ENCODE measurements at regions not wholly inside any gene's neighbourhood (a gene's known extent, or its start where the extent isn't known, plus 50 kb on each side); places are given as distances from the start of the nearest gene placed in this dataset.
"Not testable (repeated sequence)": the region's sequence is repeated elsewhere in the genome, so short reads cannot be mapped to it uniquely, and the experiment has no call there.

- TF ChIP-seq, protein P1, sequence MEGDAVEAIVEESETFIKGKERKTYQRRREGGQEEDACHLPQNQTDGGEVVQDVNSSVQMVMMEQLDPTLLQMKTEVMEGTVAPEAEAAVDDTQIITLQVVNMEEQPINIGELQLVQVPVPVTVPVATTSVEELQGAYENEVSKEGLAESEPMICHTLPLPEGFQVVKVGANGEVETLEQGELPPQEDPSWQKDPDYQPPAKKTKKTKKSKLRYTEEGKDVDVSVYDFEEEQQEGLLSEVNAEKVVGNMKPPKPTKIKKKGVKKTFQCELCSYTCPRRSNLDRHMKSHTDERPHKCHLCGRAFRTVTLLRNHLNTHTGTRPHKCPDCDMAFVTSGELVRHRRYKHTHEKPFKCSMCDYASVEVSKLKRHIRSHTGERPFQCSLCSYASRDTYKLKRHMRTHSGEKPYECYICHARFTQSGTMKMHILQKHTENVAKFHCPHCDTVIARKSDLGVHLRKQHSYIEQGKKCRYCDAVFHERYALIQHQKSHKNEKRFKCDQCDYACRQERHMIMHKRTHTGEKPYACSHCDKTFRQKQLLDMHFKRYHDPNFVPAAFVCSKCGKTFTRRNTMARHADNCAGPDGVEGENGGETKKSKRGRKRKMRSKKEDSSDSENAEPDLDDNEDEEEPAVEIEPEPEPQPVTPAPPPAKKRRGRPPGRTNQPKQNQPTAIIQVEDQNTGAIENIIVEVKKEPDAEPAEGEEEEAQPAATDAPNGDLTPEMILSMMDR (IDR thresholded peaks at IDR 0.05; ENCODE audit: insufficient read depth, low read depth, low read length): no peak
- no peak overlapping the region for H3K4me3 ChIP-seq (ENCODE audit: low read depth, low read length)
- DNase-seq (ENCODE audit: low read depth): no peak
These were observed 703.0 kb downstream of the JRKL start for GRCh38 chr11:97092823-97093222.

- not testable (repeated sequence) for DNase-seq (ENCODE audit: low read depth); H3K4me3 ChIP-seq (ENCODE audit: low read depth, low read length)
These were observed 712.4 kb downstream of the JRKL start for GRCh38 chr11:97102180-97102579.

DNA sequence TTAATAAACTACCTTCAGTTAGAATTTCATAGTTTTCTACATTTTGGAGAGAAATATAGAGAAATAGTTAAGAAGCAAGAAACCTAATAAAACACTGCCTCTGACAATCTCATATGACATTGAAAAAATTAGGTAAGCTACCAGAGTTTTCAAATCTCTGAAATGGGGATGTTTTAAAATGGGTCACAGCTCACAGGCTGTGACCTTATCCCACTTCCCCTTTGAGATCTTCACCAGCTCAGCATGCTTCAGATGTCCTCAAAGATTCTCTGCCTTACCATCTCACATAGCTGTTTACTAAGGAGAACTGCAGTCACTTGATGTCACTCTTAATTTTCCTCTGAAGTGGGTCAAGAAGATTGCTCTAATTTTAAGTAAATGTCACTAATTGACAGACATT is 717.8 kb downstream of the JRKL start:
- TF ChIP-seq, protein P1 (IDR thresholded peaks at IDR 0.05; ENCODE audit: insufficient read depth, low read depth, low read length): no peak

GRCh38 chr11:97109078-97109477 is 719.3 kb downstream of the JRKL start:
- no peak overlapping the region for H3K4me3 ChIP-seq (ENCODE audit: low read depth, low read length)
- DNase-seq (ENCODE audit: low read depth): no peak
- TF ChIP-seq, protein P1 (IDR thresholded peaks at IDR 0.05; ENCODE audit: insufficient read depth, low read depth, low read length): no peak

More for the DNA sequence above, 717.8 kb downstream of the JRKL start:
- H3K4me3 ChIP-seq (ENCODE audit: low read depth, low read length): no peak overlapping the region
- no peak for DNase-seq (ENCODE audit: low read depth)

GRCh38 chr11:97110376-97110775 is 720.6 kb downstream of the JRKL start:
- TF ChIP-seq, protein P1 (IDR thresholded peaks at IDR 0.05; ENCODE audit: insufficient read depth, low read depth, low read length): no peak
- H3K4me3 ChIP-seq (ENCODE audit: low read depth, low read length): no peak overlapping the region
- no peak for DNase-seq (ENCODE audit: low read depth)

- H3K4me3 ChIP-seq (ENCODE audit: low read depth, low read length): no peak overlapping the region
- no peak for DNase-seq (ENCODE audit: low read depth)
- TF ChIP-seq, protein P1 (IDR thresholded peaks at IDR 0.05; ENCODE audit: insufficient read depth, low read depth, low read length): no peak
These were observed 721.7 kb downstream of the JRKL start for GRCh38 chr11:97111559-97111958.

DNA sequence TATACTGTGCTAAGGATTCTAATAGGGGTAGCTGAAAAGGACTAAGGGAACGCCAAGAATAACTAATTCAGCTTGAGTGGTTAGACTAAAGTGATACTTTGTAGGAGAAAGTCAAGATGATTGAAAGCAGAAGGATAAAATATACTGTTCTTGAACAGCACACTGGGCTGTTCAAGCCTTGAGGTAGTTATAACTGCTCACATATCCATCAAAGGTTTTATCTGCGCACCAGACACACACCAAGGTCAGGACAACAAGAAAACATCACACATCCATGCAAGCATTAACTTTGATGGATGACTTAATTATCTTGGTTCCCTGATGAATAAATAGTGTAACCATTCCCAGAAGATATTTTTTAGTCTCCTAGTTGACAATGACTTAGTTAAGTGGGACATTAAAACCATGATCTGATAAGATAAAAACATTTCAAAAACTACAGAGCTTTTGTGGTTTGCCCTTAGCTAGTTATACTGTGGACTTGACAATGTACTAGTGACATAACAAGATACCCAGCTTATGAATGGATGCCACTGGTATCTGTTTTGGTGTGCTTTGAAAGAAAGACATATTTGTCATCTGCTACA is 728.9 kb downstream of the JRKL start:
- TF ChIP-seq, protein P1 (IDR thresholded peaks at IDR 0.05; ENCODE audit: insufficient read depth, low read depth, low read length): no peak
- no peak for DNase-seq (ENCODE audit: low read depth)

More for the DNA sequence above, 728.9 kb downstream of the JRKL start:
- H3K4me3 ChIP-seq (ENCODE audit: low read depth, low read length): no peak overlapping the region

All from fibroblast of villous mesenchyme (primary cell).